ENCODE measurements at regions not wholly inside any gene's neighbourhood (a gene's known extent, or its start where the extent isn't known, plus 50 kb on each side); places are given as distances from the start of the nearest gene placed in this dataset.

DNA sequence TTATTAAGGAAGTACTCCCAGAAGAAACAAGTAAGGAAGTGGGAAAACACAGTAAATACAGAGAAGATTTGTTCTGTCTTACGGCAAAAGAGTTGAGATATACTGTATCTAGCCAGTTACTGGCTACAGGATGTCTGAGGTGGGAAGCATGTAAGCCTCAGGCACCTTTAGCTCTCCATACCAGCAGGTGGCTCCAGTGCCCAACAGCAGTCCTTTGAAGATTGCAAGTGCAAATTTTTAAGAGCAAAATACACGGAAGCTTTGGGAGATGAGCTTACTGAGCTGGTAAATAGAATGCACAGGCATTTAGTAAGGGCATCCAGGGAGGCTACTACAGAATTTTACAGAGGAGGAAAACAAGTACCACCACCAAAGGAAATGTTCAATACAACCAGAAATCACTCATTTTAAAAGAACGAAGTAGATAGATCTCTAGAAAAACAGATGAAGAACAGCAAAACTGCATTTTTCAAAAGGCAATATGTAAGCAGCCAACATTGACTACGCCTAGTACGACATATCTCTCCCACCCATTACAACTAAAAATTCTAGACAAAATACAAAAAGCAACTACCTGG lies 57.9 kb upstream of the VSTM2B start:
- Histone ChIP-seq H3K27me3 (replicated peaks) (no peaks in the 10 kb centered on the region), H3K4me3 (ENCODE audit: low read depth, low read length) (no peak overlapping the region), H3K27ac (no peak overlapping the region), H3K36me3 (replicated peaks) (no peaks in the 10 kb centered on the region)
- no peak for DNase-seq
- in situ Hi-C loops (cut with HindIII; ENCODE audit: low pct_ligation_motif_present, low sequenced_read_pairs), result no loop called here
- TF ChIP-seq, protein P1, sequence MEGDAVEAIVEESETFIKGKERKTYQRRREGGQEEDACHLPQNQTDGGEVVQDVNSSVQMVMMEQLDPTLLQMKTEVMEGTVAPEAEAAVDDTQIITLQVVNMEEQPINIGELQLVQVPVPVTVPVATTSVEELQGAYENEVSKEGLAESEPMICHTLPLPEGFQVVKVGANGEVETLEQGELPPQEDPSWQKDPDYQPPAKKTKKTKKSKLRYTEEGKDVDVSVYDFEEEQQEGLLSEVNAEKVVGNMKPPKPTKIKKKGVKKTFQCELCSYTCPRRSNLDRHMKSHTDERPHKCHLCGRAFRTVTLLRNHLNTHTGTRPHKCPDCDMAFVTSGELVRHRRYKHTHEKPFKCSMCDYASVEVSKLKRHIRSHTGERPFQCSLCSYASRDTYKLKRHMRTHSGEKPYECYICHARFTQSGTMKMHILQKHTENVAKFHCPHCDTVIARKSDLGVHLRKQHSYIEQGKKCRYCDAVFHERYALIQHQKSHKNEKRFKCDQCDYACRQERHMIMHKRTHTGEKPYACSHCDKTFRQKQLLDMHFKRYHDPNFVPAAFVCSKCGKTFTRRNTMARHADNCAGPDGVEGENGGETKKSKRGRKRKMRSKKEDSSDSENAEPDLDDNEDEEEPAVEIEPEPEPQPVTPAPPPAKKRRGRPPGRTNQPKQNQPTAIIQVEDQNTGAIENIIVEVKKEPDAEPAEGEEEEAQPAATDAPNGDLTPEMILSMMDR (IDR thresholded peaks at IDR 0.05; ENCODE audit: low read depth, low read length, missing control alignments), result no peak

DNA sequence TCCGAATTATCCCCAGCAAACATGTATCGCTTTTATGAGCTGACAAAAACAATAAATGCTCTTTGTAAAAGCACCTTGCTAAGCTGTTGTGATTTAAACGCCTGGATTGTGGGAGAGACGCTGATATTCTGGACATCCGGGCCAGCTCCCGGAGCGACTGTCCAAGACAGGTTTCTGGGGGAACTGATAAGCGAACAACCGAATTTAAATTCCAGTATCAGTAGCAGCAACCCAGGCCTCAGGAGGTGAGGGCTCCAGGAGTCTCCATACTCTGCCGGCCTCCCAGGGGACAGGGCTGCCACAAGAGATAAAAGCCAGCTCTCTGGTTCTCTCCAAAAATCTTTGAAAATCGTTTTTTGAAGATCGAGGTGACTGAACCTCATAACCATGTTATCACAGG lies 50.3 kb upstream of the VSTM2B start:
- Histone ChIP-seq H3K36me3 (replicated peaks) (no peaks in the 10 kb centered on the region), H3K4me3 (ENCODE audit: low read depth, low read length) (no peak overlapping the region), H3K27ac (no peak overlapping the region), H3K27me3 (replicated peaks) (no peaks in the 10 kb centered on the region)
- no peak for DNase-seq
- in situ Hi-C loops (cut with HindIII; ENCODE audit: low pct_ligation_motif_present, low sequenced_read_pairs), result no loop called here
- TF ChIP-seq, protein P1 (IDR thresholded peaks at IDR 0.05; ENCODE audit: low read depth, low read length, missing control alignments), result no peak

All from brain microvascular endothelial cell (primary cell).